ENCODE measurements at regions not wholly inside any gene's neighbourhood (a gene's known extent, or its start where the extent isn't known, plus 50 kb on each side); places are given as distances from the start of the nearest gene placed in this dataset.
"Not testable (repeated sequence)": the region's sequence is repeated elsewhere in the genome, so short reads cannot be mapped to it uniquely, and the experiment has no call there.

DNA sequence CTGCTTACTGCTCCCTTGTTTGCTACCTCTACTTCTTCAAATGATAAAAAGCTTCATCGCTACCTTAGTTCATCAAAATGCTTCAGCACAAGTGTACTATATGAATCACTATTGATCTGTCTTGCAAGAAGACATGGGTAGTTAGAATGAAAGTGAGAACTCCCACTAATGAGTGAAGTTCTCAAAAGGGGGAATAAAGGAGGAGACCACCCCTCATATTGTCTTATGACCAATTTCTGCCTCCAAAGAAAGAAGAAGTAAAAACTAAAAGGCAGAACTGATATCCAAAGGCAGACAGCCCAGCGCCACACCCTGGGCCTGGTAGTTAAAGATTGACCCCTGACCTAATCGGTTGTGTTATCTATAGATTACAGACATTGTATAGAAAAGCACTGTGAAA, 63.4 kb upstream of the RAP1B start:
- not testable (repeated sequence) for DNase-seq

DNA sequence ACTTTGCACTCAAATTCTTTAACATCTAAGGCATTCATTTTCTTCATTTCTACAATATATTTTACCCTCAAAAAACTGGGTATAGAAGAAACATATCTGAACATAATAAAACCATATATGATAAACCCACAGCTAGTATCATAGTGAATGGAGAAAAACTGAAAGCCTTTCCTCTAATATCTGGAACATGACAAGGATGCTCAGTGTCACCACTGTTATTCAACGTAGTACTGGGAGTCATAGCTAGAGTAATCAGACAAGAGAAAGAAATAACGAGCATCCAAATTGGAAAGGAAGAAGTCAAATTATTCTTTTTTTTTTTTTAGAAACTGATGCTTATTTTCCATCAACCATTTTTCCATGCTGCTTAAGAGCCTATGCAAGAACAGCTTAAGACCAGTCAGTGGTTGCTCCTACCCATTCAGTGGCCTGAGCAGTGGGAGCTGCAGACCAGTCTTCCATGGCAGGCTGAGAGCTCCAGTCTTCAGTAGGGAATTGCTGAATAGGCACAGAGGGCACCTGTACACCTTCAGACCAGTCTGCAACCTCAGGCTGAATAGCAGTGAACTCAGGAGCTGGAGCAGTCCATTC, 58.0 kb upstream of the RAP1B start:
- DNase-seq, result not testable (repeated sequence)

- no peak for DNase-seq
Observed at GRCh38 chr12:68557011-68557730, 53.5 kb upstream of the RAP1B start.

GRCh38 chr12:68559246-68559645, 51.5 kb upstream of the RAP1B start:
- no peak for DNase-seq

DNA sequence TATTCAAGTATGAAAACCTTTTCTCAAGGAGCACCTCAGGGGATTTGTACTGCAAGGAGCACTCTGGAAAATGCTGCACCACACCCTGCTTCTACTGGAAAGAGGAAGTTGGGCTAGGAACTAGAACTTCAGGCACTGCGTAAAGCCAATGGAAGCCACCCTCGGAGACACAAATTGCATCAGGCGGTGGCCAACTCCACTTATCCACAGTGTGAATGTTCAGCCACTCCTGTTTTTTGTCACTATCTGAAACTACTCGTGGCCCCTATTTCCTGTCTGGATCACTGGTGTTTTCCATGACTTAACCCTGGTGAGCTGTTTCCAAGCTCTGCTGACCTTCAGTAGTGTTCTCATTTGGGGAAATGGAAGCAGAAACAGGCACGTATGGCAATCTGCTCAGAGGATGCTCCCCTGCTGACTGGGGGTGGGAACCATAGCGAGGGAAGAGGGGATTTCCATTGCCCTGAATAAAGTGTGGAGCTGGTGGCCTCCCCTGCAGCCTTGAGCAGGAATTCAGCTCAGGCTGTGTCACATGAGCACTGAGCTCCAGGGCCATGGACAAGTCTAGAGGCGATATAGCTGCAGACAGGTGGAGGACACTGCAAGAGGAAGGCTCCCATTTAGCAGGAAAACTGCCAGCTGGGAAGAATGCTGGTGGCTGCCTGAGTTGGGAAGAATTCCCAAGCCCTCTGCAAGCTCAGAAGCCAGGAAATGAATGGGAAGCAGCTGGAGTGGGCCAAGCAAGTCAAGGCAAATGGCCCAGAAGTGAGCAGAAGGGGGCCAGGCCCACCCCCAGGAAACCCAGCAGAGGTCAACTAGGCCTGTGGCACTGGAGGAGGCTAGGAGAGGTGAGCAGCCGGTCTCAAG, 50.5 kb upstream of the RAP1B start:
- no peak for DNase-seq

GRCh38 chr12:68560851-68561422, 49.8 kb upstream of the RAP1B start:
- no peak for DNase-seq
